Coronary artery (tissue), 2 donors: ENCODE measurements at regions not wholly inside any gene's neighbourhood (a gene's known extent, or its start where the extent isn't known, plus 50 kb on each side); places are given as distances from the start of the nearest gene placed in this dataset.

Experiments used
- DNase-seq: peaks from one replicate; pipeline ENCODE4 v3.0.0-alpha.2; 2017; ENCODE audit warnings: low spot score
- H3K27ac ChIP-seq, 2 donors: fragments of 200-600 bp; sonication (generic); one replicate each; pipeline ENCODE4 v1.5.1; 2016 to 2019
- H3K4me3 ChIP-seq: fragments of 200-600 bp; sonication (generic); 2 replicates; pipeline ENCODE4 v1.5.1; 2016; ENCODE audit warnings: mild to moderate bottlenecking, moderate library complexity
- CTCF ChIP-seq: fragments of 200-600 bp; sonication (generic); IDR thresholded peaks from one replicate; pipeline ENCODE4 v1.5.1; 2019; ENCODE audit warnings: antibody characterized with exemption

- TF ChIP-seq CTCF, result no peak
- DNase-seq, result no peak
- Histone ChIP-seq H3K4me3 (no peak overlapping the region), H3K27ac (no peak overlapping the region)
These were observed 402.6 kb upstream of the NFIA start for GRCh38 chr1:60679524-60680375.

DNA sequence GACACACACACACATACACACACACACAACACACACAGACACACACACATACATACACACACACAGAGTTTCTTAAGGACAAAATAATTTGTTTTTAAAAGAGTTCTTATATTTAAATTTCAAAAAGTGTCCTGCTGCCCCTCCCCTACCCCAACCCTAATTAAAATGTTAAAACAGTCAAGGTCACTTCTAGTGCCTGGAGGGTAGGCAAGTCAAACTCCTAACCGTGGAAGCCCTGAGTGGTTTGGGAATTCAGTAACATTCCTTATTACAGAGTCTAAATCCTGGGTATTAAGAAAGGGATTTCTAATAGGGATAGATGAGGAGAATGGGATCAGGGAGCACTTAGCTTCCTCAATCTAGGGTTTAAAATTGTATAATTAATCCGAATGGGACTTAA lies 403.6 kb upstream of the NFIA start:
- Histone ChIP-seq H3K27ac (no peak overlapping the region), H3K4me3 (no peak overlapping the region)
- no peak for DNase-seq
- no peak for TF ChIP-seq CTCF

- Histone ChIP-seq H3K4me3 (no peak overlapping the region), H3K27ac (no peak overlapping the region)
- no peak for DNase-seq
- TF ChIP-seq CTCF, result no peak
These were observed 404.0 kb upstream of the NFIA start for GRCh38 chr1:60678391-60678790.

DNA sequence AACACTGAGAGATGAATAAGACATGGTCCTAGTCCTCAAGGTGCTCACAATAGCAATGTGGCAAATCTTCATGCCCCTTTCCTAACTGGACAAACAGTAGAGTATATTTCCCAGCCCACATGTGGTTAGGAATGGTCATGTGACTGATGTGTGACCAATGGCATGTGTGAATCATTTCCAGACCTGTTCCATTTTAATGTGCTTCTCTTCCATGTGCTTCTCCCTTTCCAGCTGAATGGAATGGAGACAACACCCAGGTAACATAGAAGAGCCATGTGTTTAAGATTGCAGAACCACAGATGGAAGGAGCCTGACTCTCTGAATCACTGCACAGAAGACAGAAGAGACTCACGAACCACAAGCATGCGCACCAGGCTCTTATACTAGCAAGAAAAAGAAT lies 409.9 kb upstream of the NFIA start:
- no peak for DNase-seq
- Histone ChIP-seq H3K4me3 (no peak overlapping the region), H3K27ac (no peak overlapping the region)
- no peak for TF ChIP-seq CTCF

- H3K27ac ChIP-seq, result no peak overlapping the region
- H3K4me3 ChIP-seq, result no peak overlapping the region
- no peak for TF ChIP-seq CTCF
- no peak for DNase-seq
These were observed 412.1 kb upstream of the NFIA start for GRCh38 chr1:60670302-60670701.

DNA sequence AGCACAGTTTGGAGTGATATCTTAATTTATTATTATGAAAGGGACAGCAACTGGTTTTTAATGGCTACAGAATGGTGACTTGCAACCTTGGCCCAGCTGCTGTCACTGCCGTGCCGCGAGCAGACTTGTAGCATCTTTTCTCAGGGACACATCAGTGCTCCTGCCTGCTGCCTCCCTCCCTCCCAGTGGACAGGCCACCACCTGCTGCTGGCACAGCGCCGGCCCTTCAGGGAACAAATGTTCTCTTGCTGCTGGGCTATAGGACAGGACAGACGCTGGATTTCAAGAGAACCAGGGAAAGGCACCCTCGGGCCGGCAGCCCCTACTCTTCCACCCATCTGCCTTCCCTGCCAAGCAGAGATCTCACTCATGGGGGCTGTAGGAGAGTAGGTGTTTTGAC lies 413.8 kb upstream of the NFIA start:
- no peak for DNase-seq
- Histone ChIP-seq H3K27ac (no peak overlapping the region), H3K4me3 (no peak overlapping the region)
- no peak for TF ChIP-seq CTCF

- Histone ChIP-seq H3K4me3 (no peak overlapping the region), H3K27ac (no peak overlapping the region)
- TF ChIP-seq CTCF, result no peak
- DNase-seq, result no peak
These were observed 417.1 kb upstream of the NFIA start for GRCh38 chr1:60665311-60665710.
